ENCODE measurements at regions not wholly inside any gene's neighbourhood (a gene's known extent, or its start where the extent isn't known, plus 50 kb on each side); places are given as distances from the start of the nearest gene placed in this dataset.

DNA sequence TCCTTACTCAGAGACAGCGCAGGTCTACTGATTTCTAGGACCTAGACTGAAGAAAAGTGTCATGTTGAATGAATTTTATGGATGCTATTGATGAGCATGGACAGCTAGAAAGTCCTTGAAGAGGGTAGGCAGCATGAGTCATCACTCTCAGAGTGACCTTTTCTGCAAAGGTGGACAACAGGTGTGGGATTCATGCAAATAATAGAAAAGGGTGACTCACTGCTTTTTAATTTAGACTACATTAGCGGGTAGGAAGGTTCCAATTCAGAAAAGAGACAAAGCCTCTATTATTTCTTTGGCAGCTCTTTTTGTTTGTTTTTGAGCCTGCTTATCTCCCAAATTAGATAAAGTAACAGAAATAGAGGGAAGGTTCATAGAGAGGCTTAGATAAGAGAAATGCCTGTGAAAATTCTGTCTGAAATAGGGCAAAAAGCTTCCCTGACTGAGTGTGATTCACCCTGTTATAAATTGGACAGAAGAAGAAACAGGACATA, 191.4 kb downstream of the TENT5A start:
- H3K36me3 ChIP-seq (ENCODE audit: insufficient read depth): no peaks in the 10 kb centered on the region
- no peak overlapping the region for H3K9ac ChIP-seq
- H3K27ac ChIP-seq: no peak overlapping the region
- H4K20me1 ChIP-seq (ENCODE audit: insufficient read depth): no peaks in the 10 kb centered on the region
- no peaks in the 10 kb centered on the region for H3K27me3 ChIP-seq (ENCODE audit: insufficient read depth, low read depth)
- H3K4me3 ChIP-seq (IDR thresholded peaks at IDR 0.05; ENCODE audit: insufficient read depth, low read depth, low read length): no peak overlapping the region
- no peaks in the 10 kb centered on the region for H3K79me2 ChIP-seq (ENCODE audit: insufficient read depth, low read depth)
- no peaks in the 10 kb centered on the region for H3K4me1 ChIP-seq (ENCODE audit: low read depth, poor library complexity, severe bottlenecking)
- no peak overlapping the region for H2AFZ ChIP-seq (ENCODE audit: low read depth)
- TF ChIP-seq, protein P1, sequence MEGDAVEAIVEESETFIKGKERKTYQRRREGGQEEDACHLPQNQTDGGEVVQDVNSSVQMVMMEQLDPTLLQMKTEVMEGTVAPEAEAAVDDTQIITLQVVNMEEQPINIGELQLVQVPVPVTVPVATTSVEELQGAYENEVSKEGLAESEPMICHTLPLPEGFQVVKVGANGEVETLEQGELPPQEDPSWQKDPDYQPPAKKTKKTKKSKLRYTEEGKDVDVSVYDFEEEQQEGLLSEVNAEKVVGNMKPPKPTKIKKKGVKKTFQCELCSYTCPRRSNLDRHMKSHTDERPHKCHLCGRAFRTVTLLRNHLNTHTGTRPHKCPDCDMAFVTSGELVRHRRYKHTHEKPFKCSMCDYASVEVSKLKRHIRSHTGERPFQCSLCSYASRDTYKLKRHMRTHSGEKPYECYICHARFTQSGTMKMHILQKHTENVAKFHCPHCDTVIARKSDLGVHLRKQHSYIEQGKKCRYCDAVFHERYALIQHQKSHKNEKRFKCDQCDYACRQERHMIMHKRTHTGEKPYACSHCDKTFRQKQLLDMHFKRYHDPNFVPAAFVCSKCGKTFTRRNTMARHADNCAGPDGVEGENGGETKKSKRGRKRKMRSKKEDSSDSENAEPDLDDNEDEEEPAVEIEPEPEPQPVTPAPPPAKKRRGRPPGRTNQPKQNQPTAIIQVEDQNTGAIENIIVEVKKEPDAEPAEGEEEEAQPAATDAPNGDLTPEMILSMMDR (conservative IDR thresholded peaks at IDR 0.05; ENCODE audit: low read depth, low read length): no peak
- no peak overlapping the region for H3K4me2 ChIP-seq

DNA sequence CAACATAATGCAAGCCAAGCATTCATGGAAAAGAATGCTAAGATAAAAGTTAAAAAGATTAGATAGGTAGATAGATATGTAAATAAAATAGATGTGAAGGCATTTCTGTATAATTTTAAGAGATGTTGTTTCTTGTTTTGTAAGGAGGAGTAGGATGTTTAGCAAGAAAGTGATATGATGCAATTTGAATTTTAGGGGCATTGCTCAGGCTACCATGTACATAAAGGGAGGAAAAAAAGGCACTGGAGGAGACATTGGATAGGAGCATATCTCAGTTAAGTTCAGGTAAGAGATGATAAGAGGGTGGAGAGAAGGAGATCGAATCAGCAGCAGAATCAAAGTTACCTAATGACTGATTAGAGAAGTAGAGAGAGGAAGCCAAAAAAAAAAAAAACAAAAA, 194.7 kb downstream of the TENT5A start:
- no peaks in the 10 kb centered on the region for H3K4me1 ChIP-seq (ENCODE audit: low read depth, poor library complexity, severe bottlenecking)
- TF ChIP-seq, protein P1 (conservative IDR thresholded peaks at IDR 0.05; ENCODE audit: low read depth, low read length): no peak
- no peaks in the 10 kb centered on the region for H3K27me3 ChIP-seq (ENCODE audit: insufficient read depth, low read depth)
- no peaks in the 10 kb centered on the region for H4K20me1 ChIP-seq (ENCODE audit: insufficient read depth)
- H2AFZ ChIP-seq (ENCODE audit: low read depth): no peak overlapping the region
- no peak overlapping the region for H3K4me3 ChIP-seq (IDR thresholded peaks at IDR 0.05; ENCODE audit: insufficient read depth, low read depth, low read length)
- no peaks in the 10 kb centered on the region for H3K79me2 ChIP-seq (ENCODE audit: insufficient read depth, low read depth)
- no peaks in the 10 kb centered on the region for H3K36me3 ChIP-seq (ENCODE audit: insufficient read depth)
- no peak overlapping the region for H3K4me2 ChIP-seq
- H3K27ac ChIP-seq: no peak overlapping the region
- no peak overlapping the region for H3K9ac ChIP-seq

GRCh38 chr6:81556551-81556950, 195.9 kb downstream of the TENT5A start:
- H3K79me2 ChIP-seq (ENCODE audit: insufficient read depth, low read depth): no peaks in the 10 kb centered on the region
- H3K9ac ChIP-seq: no peak overlapping the region
- no peak overlapping the region for H2AFZ ChIP-seq (ENCODE audit: low read depth)
- no peaks in the 10 kb centered on the region for H3K27me3 ChIP-seq (ENCODE audit: insufficient read depth, low read depth)
- no peaks in the 10 kb centered on the region for H3K36me3 ChIP-seq (ENCODE audit: insufficient read depth)
- TF ChIP-seq, protein P1 (conservative IDR thresholded peaks at IDR 0.05; ENCODE audit: low read depth, low read length): no peak
- H3K4me2 ChIP-seq: no peak overlapping the region
- H3K4me1 ChIP-seq (ENCODE audit: low read depth, poor library complexity, severe bottlenecking): no peaks in the 10 kb centered on the region
- no peak overlapping the region for H3K4me3 ChIP-seq (IDR thresholded peaks at IDR 0.05; ENCODE audit: insufficient read depth, low read depth, low read length)
- H3K27ac ChIP-seq: no peak overlapping the region
- H4K20me1 ChIP-seq (ENCODE audit: insufficient read depth): no peaks in the 10 kb centered on the region

GRCh38 chr6:81553216-81553615, 199.3 kb downstream of the TENT5A start:
- Histone ChIP-seq H3K27me3 (ENCODE audit: insufficient read depth, low read depth) (no peaks in the 10 kb centered on the region), H3K36me3 (ENCODE audit: insufficient read depth) (no peaks in the 10 kb centered on the region), H3K4me1 (ENCODE audit: low read depth, poor library complexity, severe bottlenecking) (no peaks in the 10 kb centered on the region), H3K4me3 (IDR thresholded peaks at IDR 0.05; ENCODE audit: insufficient read depth, low read depth, low read length) (no peak overlapping the region), H3K9ac (no peak overlapping the region), H3K79me2 (ENCODE audit: insufficient read depth, low read depth) (no peaks in the 10 kb centered on the region), H3K4me2 (no peak overlapping the region), H3K27ac (no peak overlapping the region), H2AFZ (ENCODE audit: low read depth) (no peak overlapping the region), H4K20me1 (ENCODE audit: insufficient read depth) (no peaks in the 10 kb centered on the region)
- TF ChIP-seq, protein P1 (conservative IDR thresholded peaks at IDR 0.05; ENCODE audit: low read depth, low read length): no peak
